ENCODE measurements at regions not wholly inside any gene's neighbourhood (a gene's known extent, or its start where the extent isn't known, plus 50 kb on each side); places are given as distances from the start of the nearest gene placed in this dataset.
"Not testable (repeated sequence)": the region's sequence is repeated elsewhere in the genome, so short reads cannot be mapped to it uniquely, and the experiment has no call there.

DNA sequence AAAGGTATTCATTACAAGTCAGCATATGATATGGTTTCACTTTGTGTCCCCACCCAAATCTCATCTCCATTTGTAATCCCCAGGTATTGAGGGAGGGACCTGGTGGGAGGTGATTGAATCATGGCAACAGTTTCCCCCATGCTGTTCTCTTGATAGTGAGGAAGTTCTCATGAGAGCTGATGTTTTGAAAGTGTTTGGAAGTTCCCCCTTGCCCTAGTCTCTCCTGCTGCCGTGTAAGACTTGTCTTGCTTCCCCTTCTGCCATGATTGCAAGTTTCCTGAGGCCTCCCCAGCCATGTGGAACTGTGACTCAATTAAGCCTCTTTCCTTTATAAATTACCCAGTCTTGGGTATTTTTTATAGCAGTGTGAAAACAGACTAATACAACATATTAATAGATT is 213.7 kb upstream of the ADRA1D start:
- not testable (repeated sequence) for DNase-seq

DNA sequence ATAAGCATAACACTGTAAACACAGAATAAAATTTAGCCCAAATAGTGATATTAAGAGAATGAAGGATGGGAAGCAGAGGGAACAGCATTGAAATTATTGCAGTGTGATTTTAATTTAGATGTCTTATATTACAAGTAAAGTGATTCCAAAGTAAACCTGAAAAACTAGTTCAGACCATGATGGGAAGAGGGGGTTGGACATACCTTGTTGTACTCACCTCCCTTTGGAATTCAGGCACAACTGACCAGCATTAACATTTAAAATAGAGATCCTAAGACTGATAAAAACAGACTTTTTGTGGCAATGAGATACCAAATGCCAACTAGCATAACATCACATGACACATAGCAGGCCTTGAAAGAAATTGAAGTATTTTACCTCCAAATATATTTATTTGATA is 210.0 kb upstream of the ADRA1D start:
- DNase-seq: no peak

DNA sequence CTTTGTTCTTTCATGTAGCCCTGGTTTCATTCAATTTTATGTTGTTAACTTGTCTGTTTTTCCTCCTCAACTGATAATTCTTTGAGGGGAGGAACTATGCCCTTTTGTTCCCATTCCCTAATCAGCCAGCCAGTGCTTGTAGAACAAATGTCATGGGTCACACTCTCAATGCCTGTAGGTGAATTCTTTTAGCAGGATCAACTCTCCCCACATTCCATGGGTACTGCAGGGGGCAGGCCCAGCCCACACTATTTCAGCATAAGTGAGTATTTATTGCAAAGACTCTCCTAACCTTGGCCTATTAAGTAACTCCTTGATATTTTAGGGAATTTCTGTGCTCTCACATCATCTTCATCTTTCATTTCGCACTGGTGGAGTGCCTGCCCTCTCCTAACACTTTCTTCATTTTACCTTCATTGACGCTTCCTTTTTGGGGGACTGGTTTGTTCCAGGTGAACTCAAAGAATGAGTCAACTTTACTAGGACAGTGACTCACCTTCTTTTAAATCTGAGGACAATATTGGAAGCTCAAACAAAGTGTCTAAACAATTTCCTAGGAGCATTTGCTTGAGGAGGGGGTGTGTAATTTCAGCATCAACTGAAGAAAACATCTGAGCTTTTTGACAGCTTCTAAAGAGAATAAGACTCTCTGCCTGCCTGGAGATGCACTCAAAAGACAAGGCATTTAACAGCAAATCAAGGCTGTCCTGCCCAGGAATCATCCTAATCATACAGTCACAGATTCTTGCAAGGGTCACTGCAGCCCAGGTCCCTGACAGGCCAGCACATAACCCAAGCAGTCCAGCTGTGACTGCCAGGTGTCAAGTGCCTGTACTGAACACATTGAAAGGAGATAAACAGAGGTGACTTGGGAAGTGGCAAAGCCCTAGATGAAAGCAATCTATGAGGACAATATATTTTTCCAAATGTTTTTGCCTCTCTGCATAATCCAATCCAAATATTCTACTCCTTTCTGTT is 208.8 kb upstream of the ADRA1D start:
- no peak for DNase-seq

DNA sequence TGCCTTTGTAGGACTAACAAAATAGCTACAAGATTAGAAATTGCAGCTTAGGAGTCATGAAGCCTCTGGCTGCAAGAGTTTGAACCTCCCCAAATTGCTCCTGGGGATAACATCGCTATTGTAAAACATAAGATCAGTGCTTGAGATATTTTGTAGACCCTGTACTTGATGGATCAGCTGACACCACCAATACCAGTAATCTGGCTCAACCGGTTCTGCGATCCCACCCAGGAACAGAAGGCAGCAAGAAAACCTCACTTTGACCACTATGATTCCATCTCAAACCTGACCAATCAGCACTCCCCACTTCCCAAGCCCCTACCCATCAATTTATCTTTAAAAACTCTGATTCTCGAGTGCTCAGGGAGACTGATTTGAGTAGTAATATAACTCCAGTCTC is 206.9 kb upstream of the ADRA1D start:
- no peak for DNase-seq

DNA sequence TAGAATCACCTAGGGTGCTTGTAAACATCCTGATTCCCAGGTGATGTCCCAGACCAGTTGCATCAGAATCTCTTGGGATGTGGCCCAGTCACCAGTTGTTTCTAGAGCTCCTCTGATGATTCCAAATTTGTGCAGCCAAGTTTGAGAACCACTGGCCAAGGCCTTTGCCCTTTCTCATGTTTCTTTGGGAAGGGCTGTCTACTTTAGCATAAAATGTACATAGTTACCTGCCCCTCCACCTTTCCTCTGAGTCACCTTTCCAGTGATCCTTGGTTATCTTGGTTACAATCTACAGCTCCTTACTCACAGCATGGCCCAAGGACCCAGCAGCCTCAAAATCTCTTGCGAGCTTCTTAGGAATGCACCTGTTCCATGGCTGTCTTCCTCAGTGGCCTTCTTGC is 206.2 kb upstream of the ADRA1D start:
- DNase-seq: no peak

DNA sequence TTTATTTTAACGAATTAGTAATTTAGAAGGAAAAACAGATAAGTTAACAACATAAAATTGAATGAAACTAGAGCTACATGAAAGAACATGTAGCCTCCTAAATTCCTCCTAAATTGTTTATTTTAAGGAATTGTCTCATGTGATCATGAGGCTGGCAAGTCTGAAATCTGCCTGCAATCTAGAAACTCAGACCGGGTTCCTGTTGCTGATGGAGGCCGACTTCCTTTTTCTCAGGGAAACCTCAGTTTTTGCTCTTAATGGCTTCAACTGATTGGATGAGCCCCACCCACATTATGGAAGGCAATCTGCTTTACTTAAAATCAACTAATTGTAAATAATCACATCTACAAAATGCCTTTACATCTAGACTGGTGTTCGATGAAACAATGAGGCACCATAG is 205.0 kb upstream of the ADRA1D start:
- DNase-seq: no peak

DNA sequence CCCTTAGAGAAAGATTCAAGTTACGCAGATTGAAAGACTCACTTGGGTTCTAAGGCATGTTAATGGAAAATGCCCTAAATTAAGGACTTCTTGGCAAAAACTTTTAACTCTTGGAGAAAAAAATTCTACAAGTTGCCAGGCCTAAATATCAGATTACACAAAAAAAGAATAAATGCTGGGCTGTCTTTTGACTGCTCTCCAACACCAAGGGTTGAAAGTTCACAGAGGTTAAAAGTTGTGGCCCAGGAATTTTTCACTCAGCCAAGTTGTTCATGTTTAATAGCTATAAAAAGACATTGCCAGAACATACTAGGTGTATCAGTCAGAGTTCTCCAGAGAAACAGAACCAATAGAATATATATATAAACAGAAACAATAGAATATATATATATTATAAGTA is 204.3 kb upstream of the ADRA1D start:
- no peak for DNase-seq

DNA sequence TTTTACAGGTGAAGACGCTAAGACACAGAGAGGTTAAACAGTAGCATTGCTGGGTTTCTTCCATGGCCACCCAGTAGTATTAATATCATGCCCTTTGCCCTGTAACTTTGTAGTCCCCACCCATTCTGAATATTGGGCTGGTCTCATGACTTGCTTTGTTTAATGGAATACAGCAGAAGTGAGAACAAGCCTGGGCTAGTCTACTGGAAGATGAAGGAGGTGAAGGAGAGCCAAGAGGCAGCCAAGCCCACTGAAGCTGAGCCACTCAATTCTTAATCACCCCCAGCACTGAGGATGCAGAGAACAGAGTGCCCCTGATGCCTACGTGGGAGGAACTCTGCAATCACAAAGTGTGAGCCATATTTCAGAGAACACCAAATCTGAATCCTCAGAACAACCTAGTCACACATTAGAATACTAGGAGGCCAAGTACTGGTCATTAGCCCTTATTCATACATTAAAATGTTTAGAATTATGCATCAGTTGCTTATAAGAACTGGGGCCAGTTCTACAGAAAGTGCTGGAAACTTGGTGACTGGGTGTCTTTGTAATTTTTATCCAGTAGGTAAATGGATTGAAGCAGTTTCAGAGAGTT is 202.5 kb upstream of the ADRA1D start:
- DNase-seq: no peak

DNA sequence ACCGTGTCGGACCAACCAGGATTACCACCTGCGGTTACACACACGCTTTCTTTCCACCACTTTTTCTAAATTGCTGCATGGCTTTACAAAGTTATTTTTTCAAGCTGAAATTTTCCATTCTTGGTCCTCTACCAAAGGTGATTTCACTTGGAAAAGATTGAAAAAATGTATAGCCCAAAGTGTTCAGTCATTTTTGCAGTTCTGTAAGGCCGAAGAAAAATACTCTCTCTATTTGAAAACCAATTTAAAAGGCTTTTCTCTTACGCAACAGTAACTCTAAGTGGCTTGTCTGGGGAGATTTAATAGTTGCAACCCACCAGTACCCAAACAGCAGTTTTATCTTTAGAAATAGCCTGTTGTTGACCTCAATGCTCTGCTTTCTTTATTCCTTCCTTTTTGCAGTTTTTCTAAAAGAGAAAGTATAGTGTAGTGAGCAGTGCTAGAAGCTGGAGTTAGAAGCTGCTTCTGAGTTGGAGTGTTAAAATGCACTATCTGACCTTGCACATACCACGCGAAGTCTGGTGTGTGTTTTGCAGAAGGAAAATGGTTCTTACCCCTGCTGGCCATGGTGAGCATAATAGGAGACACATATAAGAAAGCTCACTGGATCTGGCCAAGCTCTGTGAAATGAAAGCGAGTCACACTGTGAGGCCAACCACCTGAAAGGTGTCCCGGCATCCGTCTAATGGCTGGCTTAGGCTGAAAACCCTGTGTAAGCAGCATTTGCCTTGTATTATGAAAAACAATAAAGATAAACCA is 201.0 kb upstream of the ADRA1D start:
- DNase-seq: no peak

DNA sequence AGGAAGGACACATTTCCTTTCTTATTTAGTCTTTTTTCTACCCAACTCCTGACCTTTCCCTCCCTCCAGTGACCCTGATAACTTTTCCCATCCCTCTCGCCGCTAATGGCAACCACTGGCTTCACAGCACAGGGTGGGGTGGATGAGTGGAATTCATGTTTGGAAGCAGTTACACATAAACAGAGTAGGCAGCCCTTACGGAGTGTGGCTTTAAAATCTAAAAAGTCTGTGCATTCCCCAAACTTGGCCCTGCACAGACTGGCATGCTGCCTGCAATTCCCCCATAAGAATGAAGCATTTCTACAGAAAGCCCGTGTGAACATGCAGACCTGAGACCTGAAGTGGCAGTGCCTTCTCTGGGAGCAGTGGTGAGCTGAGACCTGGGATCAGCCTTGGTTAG is 196.7 kb upstream of the ADRA1D start:
- no peak for DNase-seq

DNA sequence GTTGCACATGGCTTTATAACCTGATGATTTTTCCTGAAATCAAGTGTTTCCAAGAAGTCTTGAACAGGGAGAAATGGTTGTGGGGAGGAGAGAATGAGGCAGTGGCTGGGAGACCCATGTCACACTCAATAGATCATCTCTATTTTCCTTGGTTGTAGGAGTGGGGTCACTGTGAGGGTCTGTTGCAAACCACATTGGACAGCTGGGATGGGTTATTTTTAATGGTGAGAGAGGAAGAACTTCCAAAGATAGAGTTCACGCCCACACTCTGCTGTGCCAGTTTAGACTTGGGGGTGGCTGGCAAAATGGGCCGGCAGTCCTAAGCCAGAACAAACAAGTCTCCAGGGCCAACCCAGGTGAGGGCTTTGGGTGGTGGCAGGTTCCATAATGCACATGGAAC is 196.2 kb upstream of the ADRA1D start:
- no peak for DNase-seq

DNA sequence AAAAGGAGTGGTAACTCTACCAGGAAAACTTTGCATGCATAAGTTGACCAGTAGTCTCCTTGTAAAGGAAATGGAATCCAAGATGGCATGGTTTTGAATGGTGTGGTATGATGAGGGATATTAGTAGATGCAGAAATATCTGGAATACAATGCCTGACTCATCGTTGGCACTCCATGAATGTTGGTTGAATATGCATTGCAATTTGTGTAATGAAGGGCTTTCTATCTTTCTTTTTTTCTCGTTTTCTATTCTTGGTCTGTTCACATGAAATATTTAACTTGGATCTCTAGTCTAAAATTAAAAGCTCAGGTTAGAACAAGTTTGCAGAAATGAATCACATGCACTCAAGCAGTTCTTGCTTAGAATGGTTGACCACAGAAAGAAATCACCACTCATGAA is 195.3 kb upstream of the ADRA1D start:
- DNase-seq: no peak

DNA sequence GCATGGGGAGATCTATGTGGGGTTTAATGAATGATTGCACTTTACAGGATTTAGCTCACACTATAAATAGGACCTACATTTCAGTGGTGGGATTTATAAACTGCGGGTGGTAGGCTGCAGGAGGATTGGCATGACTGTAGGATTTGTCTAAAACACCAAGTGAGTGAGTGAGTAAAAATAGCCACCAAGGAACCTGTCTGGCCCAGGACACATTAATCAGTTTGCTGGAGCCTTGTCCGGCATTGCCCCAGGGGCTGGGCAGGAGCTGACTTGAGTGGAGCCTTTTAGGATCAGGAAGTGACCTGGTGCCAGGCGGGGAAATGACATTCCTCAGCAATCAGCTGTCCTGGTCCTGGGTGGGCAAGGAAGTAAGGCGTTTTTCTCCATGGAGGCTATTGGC is 193.9 kb upstream of the ADRA1D start:
- DNase-seq: no peak

DNA sequence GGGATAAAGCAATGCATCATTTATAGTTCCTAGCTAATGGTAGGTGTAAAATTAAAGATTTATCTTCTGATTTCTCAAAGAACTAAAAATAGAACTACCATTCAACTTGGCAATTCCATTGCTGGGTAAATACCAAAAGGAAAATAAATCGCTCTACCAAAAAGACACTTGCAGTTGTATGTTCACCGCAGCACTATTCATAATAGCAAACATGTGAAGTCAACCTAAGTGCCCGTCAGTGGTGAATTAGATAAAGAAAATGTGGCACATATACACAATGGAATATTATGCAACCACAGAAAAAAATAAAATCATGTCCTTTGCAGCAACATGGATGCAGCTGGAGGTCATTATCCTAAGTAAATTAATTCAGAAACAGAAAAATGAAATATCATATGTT is 192.8 kb upstream of the ADRA1D start:
- no peak for DNase-seq

DNA sequence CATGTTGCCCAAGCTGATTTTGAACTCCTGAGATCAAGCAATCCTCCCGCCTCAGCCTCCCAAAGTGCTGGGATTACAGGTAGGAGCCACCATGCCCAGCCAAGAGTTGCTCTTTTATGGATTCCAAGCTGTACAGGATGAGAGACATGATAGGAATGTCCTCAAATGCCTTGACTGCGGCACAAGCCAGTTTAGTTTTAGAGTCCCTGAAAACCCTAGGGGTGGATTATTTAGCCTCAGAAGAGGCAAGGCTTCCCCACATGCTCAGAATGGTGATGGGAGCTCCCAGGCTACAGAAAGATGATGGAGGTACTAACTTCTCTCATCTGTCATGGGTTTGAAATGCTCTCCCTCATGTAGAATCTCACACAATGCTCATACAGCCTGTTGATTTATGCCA is 192.1 kb upstream of the ADRA1D start:
- no peak for DNase-seq

DNA sequence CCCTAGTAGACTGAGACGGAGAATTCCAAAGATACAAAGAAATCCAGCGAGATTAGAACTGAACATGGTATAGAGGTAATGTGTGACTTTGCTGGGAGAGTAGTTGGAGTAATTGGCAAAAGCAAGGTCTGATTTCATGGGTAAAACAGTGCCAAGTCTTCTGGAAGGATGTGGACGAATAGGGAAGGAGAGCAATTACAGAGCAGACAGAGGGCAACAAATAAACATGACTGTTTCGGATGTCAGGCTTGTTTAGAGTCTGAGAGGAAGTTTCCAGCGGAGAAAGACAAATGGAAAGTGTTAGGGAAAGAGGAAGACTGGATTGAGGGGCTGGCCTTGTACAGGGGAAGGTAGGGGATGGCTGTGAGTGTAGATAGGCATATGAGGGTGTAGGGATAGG is 190.4 kb upstream of the ADRA1D start:
- no peak for DNase-seq

DNA sequence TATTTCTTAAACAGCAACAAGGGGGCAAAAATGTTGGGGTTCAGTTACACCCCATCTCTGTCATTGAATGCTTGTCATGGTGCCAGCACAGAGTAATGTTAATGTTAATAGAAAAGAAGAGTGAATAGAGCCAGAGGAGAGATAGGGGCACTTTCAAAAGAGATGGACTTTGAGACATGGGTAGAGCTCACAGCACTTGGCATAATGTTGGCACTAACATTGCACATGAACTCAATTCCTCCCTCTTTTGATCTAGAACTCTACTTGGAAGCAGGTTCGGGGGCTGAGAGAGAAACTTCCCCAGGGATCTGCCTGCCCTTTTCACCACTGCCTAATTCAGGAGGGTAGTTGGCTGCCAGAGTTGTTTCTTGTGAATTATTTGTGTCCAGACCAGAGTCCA is 188.0 kb upstream of the ADRA1D start:
- no peak for DNase-seq

DNA sequence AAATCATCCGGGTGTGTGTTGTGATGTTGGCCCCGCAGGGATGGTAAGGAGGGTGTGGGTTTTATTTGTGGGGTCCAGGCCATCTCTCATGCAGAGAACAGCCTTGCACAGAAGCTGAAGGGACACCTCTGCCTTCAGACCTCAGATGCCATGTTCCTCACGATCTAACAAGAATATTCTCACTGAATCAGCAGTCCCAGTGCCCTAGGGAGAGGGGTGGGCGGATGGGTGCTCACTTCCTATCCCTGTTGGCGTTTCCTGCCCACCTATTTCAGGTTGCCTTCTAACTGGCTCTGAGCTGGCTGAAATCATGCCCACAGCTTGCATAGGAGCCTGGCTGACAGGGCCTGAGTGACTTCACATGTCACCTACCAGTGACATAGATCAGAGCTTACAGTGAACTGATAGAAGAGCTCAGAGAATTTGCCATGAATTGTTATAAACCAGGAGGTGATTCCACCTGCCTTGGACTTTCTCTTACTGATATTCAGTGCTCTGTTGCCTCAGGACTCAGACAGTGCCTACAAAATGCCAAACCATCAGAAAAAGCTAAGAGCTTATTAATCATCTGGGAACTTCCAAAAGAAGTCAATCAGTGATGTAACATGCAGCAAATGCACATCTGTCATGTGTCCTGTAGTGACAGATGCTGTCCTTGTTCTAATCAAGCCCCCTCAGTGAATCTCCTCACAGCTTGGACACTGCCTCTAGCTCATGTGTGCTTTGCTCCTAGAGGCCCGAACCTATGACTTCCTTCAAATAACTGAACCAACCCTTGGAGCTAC is 186.8 kb upstream of the ADRA1D start:
- no peak for DNase-seq

DNA sequence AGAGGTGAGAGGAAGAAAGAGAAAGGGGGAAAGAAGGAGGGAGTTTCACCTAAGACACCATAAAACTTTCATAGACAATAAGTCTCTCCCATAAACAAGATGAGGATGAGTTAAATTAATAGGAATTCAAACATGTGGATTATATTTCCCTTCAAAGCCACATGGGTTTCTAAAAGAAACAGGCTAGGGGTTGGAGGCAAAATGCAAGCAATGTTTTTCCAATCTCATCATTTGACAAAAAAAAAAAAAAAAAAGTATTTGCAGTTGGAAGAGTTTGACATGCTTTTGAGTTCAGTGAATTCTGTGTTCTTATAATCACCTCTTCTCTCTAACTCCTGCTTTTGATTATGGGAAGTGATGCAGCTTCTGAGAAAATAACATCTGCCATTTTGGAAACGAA is 186.1 kb upstream of the ADRA1D start:
- no peak for DNase-seq

DNA sequence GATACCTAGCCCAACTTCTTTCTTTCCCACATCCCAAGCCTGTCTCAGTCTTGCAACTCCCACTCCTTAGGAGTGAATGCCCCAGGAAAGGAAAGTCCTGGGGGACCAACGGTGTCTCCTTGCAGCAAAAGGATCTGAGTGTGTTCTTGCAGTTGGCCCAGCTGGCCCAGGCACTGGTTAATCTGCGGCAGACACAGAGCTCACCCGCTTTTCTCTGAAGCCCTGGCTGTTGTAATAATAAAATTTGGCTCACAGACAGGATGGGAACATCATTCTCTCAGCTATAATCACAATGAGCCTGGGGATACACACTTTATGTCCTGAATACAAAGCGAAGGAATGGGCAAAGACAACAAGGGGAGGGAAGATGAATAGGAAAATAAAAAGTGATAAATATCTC is 185.6 kb upstream of the ADRA1D start:
- no peak for DNase-seq

DNA sequence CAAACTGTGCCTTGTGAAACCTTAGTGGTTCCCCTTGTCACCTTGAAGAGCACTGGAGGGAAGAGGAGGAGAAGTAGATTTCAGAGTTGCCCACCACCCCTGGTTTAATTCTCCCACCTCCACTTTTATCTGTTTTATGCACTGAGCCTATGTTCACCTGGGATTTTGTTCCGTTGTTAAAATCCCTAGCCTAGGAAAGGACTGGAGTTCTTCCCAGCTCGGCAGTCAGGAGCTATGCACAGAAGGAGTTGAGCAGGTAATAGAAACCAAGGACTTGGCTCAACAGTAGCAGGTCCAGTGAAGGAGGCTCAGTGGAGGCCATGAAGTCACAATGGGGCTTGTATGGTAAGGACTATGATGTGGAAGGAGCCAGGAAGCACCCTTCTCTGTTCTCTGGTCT is 182.4 kb upstream of the ADRA1D start:
- DNase-seq: no peak

DNA sequence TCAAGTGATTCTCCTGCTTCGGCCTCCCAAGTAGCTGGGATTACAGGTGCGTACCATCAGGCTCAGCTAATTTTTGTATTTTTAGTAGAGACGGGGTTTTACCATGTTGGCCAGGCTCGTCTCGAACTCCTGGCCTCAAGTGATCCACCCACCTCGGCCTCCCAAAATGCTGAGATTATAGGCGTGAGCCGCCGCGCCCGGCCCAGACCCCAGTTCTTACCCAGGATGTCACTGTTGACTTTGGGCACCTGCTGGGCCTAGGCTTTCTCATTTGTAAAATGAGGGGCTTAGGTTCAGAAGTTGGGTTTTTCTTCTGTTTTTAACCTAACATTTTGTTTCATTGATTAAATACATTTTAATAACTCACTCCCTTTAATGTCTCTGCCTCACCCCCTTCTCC is 181.7 kb upstream of the ADRA1D start:
- not testable (repeated sequence) for DNase-seq

DNA sequence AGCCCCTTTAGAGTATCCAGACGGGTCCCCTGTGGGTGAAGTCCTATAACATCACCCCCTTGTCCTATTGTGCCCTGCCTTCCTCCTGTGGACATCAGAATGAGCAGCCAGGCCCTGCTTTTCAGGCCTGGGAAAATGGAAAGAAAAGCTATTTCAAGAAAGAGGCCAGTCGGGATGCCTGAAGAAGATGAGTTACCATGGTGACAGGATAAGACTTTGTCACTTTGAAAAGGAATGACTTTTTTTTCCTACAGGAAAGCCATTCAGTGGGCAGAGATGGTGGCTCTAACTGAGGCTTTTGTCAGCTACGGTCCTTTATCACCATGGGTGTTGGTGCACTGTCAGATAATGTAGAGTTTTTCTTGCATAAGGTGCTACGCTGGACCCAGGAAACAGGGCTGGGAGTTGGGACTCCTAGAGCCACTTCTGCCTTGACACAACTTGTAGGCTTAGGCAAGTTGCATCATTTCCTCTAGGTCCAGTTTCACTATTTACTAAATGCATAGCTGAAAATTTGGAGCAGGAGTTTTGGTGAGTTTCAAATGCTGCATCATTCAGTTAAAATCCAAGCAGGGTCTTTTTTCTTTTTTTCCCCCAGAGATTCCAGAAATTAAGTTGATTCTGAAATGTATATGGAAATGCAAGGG is 179.0 kb upstream of the ADRA1D start:
- DNase-seq: no peak
